ENCODE measurements at regions not wholly inside any gene's neighbourhood (a gene's known extent, or its start where the extent isn't known, plus 50 kb on each side); places are given as distances from the start of the nearest gene placed in this dataset.

DNA sequence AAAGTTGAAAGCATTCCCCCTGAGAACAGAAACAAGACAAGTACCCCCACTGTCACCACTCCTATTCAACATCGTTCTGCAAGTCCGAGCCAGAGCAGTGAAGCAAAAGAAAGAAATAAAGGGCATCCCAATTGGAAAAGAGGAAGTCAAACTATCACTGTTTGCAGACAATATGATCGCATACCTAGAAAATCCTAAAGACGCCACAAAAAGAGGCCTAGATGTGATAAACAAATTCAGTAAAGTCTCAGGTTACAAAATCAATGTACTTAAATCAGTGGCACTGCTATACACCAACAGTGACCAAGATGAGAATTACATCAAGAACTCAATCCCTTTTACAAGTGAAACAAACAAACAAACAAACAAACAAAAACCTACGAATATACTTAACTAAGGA, 87.7 kb upstream of the COCH start:
- DNase-seq (ENCODE audit: low read depth) = no peak
- H3K4me3 ChIP-seq (ENCODE audit: low read depth, low read length) = no peak overlapping the region
- TF ChIP-seq, protein P1, sequence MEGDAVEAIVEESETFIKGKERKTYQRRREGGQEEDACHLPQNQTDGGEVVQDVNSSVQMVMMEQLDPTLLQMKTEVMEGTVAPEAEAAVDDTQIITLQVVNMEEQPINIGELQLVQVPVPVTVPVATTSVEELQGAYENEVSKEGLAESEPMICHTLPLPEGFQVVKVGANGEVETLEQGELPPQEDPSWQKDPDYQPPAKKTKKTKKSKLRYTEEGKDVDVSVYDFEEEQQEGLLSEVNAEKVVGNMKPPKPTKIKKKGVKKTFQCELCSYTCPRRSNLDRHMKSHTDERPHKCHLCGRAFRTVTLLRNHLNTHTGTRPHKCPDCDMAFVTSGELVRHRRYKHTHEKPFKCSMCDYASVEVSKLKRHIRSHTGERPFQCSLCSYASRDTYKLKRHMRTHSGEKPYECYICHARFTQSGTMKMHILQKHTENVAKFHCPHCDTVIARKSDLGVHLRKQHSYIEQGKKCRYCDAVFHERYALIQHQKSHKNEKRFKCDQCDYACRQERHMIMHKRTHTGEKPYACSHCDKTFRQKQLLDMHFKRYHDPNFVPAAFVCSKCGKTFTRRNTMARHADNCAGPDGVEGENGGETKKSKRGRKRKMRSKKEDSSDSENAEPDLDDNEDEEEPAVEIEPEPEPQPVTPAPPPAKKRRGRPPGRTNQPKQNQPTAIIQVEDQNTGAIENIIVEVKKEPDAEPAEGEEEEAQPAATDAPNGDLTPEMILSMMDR (conservative IDR thresholded peaks at IDR 0.05; ENCODE audit: low read depth, low read length) = no peak

DNA sequence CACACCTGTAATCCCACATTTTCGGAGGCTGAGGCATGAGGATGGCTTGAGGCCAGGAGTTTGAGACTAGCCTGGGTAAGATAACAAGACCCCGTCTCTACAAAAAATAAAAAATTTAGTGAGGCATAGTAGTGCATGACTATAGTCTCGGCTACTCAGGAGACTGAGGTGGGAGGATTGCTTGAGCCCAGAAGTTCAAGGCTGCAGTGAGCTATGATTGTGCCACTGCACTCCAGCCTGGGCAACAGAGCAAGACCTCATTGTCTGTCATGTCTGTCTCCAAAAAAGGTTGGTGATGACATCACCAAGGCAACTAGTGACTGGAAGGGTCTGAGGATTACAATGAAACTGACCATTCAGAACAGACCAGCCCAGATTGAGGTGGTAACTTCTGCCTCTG, 83.5 kb upstream of the COCH start:
- TF ChIP-seq, protein P1 (conservative IDR thresholded peaks at IDR 0.05; ENCODE audit: low read depth, low read length) = no peak
- no peak overlapping the region for H3K4me3 ChIP-seq (ENCODE audit: low read depth, low read length)
- DNase-seq (ENCODE audit: low read depth) = no peak

DNA sequence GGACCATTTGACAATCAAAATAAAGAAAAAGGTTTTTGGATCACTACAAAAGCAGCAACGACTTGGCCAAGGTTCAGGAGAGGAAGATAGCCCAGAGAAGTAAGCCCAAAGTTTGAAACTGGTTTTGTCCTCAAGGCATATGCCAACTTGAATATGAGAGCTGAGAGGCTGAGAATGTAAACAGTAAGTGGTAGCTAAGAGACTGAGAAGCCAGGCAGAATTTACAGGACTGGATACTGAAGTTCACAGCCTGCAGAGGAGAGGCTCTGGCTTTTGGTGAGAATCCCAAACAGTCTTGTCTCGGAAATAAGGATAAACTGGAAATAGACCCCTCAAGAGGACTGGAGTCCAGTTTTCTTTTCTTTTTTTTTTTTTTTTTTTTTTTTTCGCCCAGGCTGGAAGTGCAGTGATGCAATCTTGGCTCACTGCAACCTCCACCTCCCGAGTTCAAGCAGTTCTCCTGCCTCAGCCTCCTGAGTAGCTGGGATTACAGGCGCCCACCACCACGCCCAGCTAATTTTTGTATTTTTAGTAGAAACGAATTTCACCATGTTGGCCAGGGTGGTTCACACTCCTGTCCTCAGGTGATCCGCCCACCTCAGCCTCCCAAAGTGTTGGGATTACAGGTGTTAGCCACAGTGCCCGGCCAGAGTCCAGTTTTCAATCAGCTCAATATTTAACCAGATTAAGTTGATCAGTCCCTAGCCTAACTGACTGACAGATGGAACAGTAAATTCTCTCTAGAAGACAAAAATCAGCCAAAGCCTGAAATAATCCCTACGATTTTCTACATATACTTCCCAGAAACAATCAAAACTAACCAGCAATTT, 82.6 kb upstream of the COCH start:
- TF ChIP-seq, protein P1 (conservative IDR thresholded peaks at IDR 0.05; ENCODE audit: low read depth, low read length) = no peak
- H3K4me3 ChIP-seq (ENCODE audit: low read depth, low read length) = no peak overlapping the region
- no peak for DNase-seq (ENCODE audit: low read depth)

GRCh38 chr14:30796707-30797106, 77.7 kb upstream of the COCH start:
- no peak overlapping the region for H3K4me3 ChIP-seq (ENCODE audit: low read depth, low read length)
- no peak for DNase-seq (ENCODE audit: low read depth)
- TF ChIP-seq, protein P1 (conservative IDR thresholded peaks at IDR 0.05; ENCODE audit: low read depth, low read length) = no peak

DNA sequence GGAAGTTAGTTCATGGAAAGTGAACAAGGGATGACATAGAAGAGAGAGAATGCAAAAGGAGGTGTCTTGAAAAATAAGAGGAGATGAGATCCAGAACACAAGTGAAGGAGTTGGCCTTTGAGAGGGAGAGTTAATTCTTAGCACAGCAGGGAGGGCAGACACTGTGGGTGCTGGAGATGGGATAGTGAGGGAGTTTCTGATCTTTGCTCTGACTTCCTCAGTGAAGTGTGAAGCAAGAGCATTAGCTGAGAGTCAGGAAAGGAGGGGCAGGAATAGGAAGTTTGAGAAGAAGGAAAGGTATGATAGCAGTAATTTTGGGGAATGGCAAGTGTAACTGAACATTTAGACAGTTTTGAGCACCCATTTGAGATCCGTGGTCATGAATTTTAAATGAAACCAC, 75.8 kb upstream of the COCH start:
- no peak for DNase-seq (ENCODE audit: low read depth)
- TF ChIP-seq, protein P1 (conservative IDR thresholded peaks at IDR 0.05; ENCODE audit: low read depth, low read length) = no peak

DNA sequence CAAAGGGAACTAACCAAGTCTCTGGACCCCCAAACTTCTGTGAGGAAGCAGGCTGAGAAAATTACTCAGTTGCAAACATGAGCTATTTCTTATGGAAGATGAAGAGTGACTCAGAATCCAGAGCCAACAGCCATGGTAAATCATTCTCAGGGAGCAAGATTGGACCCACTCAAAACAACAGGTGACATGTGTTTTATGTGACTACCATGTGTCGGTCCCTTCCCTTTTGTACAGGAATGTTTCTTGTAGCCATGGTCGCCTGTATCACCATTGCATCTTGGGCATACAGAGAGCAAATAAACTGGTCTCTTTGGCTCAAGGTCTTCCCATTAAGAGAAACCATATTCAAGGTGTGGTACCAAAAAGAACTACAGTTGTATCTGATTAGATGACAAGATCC, 75.4 kb upstream of the COCH start:
- DNase-seq (ENCODE audit: low read depth) = no peak
- H3K4me3 ChIP-seq (ENCODE audit: low read depth, low read length) = no peak overlapping the region
- TF ChIP-seq, protein P1 (conservative IDR thresholded peaks at IDR 0.05; ENCODE audit: low read depth, low read length) = no peak

More for the DNA sequence above, 75.8 kb upstream of the COCH start:
- no peak overlapping the region for H3K4me3 ChIP-seq (ENCODE audit: low read depth, low read length)

- H3K4me3 ChIP-seq (ENCODE audit: low read depth, low read length) = no peak overlapping the region
- TF ChIP-seq, protein P1 (conservative IDR thresholded peaks at IDR 0.05; ENCODE audit: low read depth, low read length) = no peak
- no peak for DNase-seq (ENCODE audit: low read depth)
Observed at GRCh38 chr14:30799933-30800332, 74.4 kb upstream of the COCH start.
